GM18505 (cell line): ENCODE measurements at regions not wholly inside any gene's neighbourhood (a gene's known extent, or its start where the extent isn't known, plus 50 kb on each side); places are given as distances from the start of the nearest gene placed in this dataset.
"Not testable (repeated sequence)": the region's sequence is repeated elsewhere in the genome, so short reads cannot be mapped to it uniquely, and the experiment has no call there.

Experiments
- ATAC-seq: cut with Tn5 transposase; IDR thresholded peaks from one replicate; pipeline ENCODE4 v1.9.1; 2021; ENCODE audit not compliant: unreplicated experiment
- POLR2A ChIP-seq: IDR thresholded peaks from 4 replicates; pipeline ENCODE4 v1.6.1; 2011; ENCODE audit warnings: borderline replicate concordance; ENCODE audit not compliant: insufficient read depth, insufficient read length; ENCODE audit errors: extremely low read depth

- TF ChIP-seq POLR2A: no peak
Measured at GRCh38 chr2:129806990-129807389, 172.5 kb upstream of the RAB6C start.

DNA sequence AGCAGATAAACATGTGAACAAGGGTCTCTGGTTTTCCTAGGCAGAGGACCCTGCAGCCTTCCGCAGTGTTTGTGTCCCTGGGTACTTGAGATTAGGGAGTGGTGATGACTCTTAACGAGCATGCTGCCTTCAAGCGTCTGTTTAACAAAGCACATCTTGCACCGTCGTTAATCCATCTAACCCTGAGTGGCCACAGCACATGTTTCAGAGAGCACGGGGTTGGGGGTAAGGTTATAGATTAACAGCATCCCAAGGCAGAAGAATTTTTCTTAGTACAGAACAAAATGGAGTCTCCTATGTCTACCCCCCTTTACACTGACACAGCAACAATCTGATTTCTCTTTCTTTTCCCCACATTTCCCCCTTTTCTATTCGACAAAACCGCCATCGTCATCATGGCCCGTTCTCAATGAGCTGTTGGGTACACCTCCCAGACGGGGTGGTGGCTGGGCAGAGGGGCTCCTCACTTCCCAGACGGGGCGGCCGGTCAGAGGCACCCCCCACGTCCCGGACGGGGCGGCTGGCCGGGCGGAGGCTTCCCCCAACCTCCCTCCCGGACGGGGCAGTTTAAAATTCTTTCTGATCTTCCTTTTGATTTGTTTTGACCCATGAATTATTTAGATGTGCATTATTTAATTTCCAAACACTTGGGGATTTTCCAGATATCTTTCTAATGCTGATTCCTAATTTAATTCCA, 171.7 kb upstream of the RAB6C start:
- ATAC-seq: not testable (repeated sequence)

More at GRCh38 chr2:129806990-129807389, 172.5 kb upstream of the RAB6C start:
- ATAC-seq: no peak

DNA sequence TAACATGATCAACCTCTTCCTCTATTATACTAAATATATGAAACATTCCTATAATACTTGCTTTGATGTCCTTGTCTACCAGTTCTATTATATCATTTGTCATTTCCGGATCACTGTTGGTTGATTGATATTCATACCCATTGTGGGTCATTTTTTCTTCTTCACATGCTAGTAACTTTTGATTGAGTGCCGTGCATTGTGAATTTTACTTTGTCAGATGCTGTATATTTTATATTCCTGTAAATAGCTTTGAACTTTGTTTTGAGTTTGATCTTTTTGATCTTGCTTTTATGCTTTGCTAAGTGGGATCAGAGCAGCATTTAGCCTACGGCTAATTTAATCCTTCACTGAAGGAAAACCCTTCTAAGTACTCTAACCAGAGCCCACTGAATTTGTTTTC, 168.9 kb upstream of the RAB6C start:
- no peak for ATAC-seq

DNA sequence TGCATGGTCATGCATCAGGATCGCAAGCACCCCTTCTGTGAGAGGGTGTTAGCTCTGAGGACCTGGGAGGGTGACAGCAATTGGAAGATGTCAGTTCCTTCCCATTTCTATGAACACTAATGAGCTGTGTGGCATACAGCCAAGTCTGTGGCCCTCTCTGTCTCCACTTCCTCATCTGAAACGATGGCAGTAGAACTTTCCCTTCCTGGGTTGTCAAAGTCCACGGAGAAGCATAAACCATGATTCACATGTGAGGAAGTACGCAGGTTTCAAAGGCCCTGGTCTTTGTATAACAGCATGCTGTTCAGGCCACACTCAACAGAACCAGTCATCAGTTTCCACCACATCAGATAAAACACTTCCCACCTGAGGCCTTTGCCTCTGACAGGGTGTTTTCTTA, 167.4 kb upstream of the RAB6C start:
- TF ChIP-seq POLR2A: no peak
- peak; percentile 87 for ATAC-seq

More for the DNA sequence above, 168.9 kb upstream of the RAB6C start:
- TF ChIP-seq POLR2A: no peak

GRCh38 chr2:129812654-129813053, 166.8 kb upstream of the RAB6C start:
- TF ChIP-seq POLR2A: no peak
- ATAC-seq: no peak

GRCh38 chr2:129813404-129813803, 166.1 kb upstream of the RAB6C start:
- no peak for TF ChIP-seq POLR2A
- no peak for ATAC-seq

DNA sequence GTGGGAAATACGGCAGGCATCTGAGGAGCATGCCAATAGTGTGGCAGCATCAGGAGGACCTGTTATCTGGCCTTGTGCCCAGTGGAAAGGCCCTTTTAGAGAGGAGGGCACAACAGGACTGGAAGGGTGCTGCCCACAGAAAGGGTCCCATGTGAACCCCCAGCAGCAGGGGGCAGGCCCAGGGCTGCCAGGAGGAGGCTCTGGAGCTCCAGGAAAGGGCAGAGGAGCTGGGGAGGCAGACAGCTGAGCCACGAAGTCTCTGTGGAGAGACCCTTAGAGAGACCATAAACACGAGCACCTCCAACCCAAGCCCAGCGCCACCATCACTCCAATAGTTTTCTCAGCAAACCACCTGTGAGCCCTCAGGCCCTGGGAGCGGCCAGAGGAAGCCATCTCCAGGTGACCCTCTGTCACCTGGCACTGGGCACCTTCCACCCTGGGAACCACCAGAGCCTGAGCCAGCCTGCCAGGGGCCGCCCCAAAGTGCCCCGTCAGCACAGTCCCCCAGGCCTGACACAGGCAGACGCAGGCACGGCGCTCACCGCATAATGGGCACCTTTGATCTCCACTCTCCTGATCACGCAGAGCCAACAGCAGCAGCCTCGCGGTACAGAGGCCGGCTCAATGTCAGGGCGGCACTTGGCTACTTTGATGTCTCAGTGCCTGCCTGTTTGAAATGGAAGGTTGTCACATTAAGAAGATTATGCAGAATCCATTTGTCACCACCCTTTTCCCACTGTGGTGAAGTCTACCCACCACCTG, 162.5 kb upstream of the RAB6C start:
- TF ChIP-seq POLR2A: no peak

GRCh38 chr2:129819855-129820254, 159.6 kb upstream of the RAB6C start:
- no peak for TF ChIP-seq POLR2A
- ATAC-seq: no peak

More for the DNA sequence above, 162.5 kb upstream of the RAB6C start:
- no peak for ATAC-seq

- no peak for ATAC-seq
- TF ChIP-seq POLR2A: no peak
Measured at GRCh38 chr2:129820908-129821307, 158.6 kb upstream of the RAB6C start.

- no peak for ATAC-seq
- TF ChIP-seq POLR2A: no peak
Measured at GRCh38 chr2:129821445-129821844, 158.0 kb upstream of the RAB6C start.

GRCh38 chr2:129823044-129823443, 156.4 kb upstream of the RAB6C start:
- no peak for TF ChIP-seq POLR2A
- ATAC-seq: no peak

DNA sequence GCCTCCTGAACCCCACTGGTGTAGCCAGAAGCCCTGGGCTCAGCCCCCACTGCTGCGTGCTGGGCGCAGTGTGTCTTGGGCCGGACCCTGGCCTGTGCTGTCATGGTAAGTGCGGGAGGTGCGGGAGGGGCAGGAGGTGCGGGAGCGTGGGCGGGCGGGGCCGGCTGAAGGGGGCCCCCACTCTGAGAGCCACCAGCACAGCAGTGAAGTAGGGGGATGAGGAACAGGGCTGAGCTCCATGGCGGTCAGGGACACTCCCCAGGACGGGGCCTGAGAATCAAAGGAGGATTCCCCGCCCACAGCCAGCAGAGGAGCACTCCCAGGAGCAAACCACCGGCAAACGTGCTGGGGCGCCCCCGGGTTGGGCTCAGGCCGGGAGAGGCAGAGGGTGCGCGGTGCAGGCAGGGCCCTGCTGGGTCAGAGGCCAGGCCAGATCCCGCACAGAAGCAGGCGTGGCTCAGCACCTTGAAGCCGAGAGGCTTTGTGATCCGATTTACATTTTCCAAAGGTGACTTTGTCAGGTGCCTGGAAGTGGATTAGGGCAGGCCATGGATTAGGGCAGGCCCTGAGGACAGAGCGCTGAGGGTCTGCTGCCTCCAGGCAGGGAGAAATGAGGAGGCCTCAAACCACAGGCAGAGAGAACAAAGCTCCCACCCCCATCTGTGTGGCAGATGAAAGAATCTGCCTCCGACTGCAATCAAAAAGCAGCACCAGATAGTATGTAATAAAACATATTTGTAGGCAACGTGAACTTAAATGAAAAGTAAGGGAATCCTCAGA, 152.0 kb upstream of the RAB6C start:
- TF ChIP-seq POLR2A: no peak
- ATAC-seq: no peak

DNA sequence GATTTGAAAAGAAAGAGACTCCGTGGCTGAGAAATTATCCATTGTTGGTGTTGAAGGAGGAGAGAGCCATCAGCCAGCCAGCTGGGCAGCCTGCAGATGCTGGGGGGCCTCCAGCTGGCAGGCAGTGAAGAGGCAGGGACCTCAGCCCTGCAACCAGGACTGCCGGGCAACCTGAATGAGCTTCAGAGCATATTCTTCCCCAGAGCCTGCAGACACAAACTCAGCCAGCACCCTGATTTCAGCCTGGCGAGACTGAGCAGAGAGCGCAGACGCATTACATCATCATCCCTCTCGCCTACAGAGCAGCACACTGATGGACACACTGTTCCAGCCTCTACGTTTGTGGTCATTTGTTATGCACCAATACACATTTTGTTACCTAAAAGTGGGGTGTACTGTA, 150.7 kb upstream of the RAB6C start:
- no peak for TF ChIP-seq POLR2A

More for the DNA sequence above, 150.7 kb upstream of the RAB6C start:
- no peak for ATAC-seq
